Fibroblast of lung (primary cell): ENCODE measurements at regions not wholly inside any gene's neighbourhood (a gene's known extent, or its start where the extent isn't known, plus 50 kb on each side); places are given as distances from the start of the nearest gene placed in this dataset.
"Not testable (repeated sequence)": the region's sequence is repeated elsewhere in the genome, so short reads cannot be mapped to it uniquely, and the experiment has no call there.

ENCODE experiments used
- DNase-seq, 2 donors: peaks; one replicate each; pipeline versions ENCODE4 v3.0.0 to v3.0.0-alpha.2; 2010; ENCODE audit warnings: low read depth in 2 of 2
- H2AFZ ChIP-seq: 2 replicates; pipeline ENCODE4 v1.5.1; 2012; ENCODE audit warnings: low read length, control low read depth, inconsistent platforms
- H3K27ac ChIP-seq: 2 replicates; pipeline ENCODE4 v1.5.1; 2011; ENCODE audit warnings: low read length, control low read depth; ENCODE audit not compliant: insufficient read depth
- H3K27me3 ChIP-seq: 2 replicates; pipeline ENCODE4 v1.5.1; 2011; ENCODE audit warnings: mild to moderate bottlenecking, low read length; ENCODE audit not compliant: control insufficient read depth, insufficient read depth
- H3K36me3 ChIP-seq: 2 replicates; pipeline ENCODE4 v1.5.1; 2011; ENCODE audit warnings: low read length; ENCODE audit not compliant: control insufficient read depth, insufficient read depth
- H3K4me1 ChIP-seq: 2 replicates; pipeline ENCODE4 v1.5.1; 2011; ENCODE audit warnings: low read length; ENCODE audit not compliant: control insufficient read depth, insufficient read depth; ENCODE audit errors: extremely low read depth
- H3K4me2 ChIP-seq: 2 replicates; pipeline ENCODE4 v1.5.1; 2011; ENCODE audit warnings: low read length, control low read depth; ENCODE audit not compliant: insufficient read depth; ENCODE audit errors: extremely low read depth
- H3K4me3 ChIP-seq, 4 experiments: fragments of 200-600 bp in 1 of 4; sonication (generic) in 1 of 4; replicated peaks in 1 of 4; 2 replicates each; pipeline ENCODE4 v1.5.1; 2011 to 2016; ENCODE audit warnings: low read length in 4 of 4, low read depth in 3 of 4, mild to moderate bottlenecking in 3 of 4, control low read depth in 2 of 4, inconsistent platforms in 1 of 4, mixed read lengths in 1 of 4; ENCODE audit not compliant: insufficient read depth in 1 of 4; ENCODE audit errors: control extremely low read depth in 1 of 4
- H3K79me2 ChIP-seq: 2 replicates; pipeline ENCODE4 v1.5.1; 2012; ENCODE audit warnings: mild to moderate bottlenecking, low read length, inconsistent platforms; ENCODE audit not compliant: control insufficient read depth, insufficient read depth
- H3K9ac ChIP-seq: 2 replicates; pipeline ENCODE4 v1.5.1; 2011; ENCODE audit warnings: mild to moderate bottlenecking, low read length, control low read depth; ENCODE audit not compliant: insufficient read depth
- H3K9me3 ChIP-seq: 2 replicates; pipeline ENCODE4 v1.5.1; 2012; ENCODE audit warnings: low read depth, low read length; ENCODE audit not compliant: control insufficient read depth, insufficient read depth
- H4K20me1 ChIP-seq: 2 replicates; pipeline ENCODE4 v1.5.1; 2011; ENCODE audit warnings: low read length; ENCODE audit not compliant: control insufficient read depth, insufficient read depth; ENCODE audit errors: extremely low read depth
- EZH2 ChIP-seq: IDR thresholded peaks from 2 replicates; pipeline ENCODE4 v1.5.1; 2012; ENCODE audit warnings: low read length, control low read depth, mild to moderate bottlenecking; ENCODE audit errors: missing control alignments
- TF ChIP-seq, protein P1 (sequence below), 2 donors: IDR thresholded peaks in 1 of 2; conservative IDR thresholded peaks in 1 of 2; 1 replicate in 1 of 2; 2 replicates in 1 of 2; pipeline ENCODE4 v1.5.1; 2011 to 2012; ENCODE audit warnings: low read length in 2 of 2, control low read depth in 1 of 2, inconsistent platforms in 1 of 2, low read depth in 1 of 2, mild to moderate bottlenecking in 1 of 2

DNA sequence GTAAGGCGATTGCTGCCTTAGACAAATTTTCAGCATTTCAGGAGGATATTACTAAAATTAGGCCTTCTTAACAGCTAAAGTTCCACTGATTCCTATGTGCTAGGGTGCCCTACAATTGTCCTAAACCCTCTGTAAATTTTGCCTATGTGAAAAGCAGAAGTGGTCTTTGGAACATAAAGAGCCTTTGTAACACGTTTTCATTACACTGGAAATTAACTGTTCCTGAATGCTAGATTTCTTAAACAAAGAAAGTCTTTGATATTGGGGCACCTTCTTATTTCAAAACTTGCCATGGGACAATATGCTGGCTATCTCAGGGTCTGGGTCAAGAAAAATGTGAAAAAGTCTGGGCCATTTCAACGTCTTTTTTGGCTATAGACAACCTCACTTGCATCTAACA is 60.4 kb upstream of the MOCS2 start:
- H3K9me3 ChIP-seq = no peaks in the 10 kb centered on the region
- H3K4me1 ChIP-seq = peaks cover 10% of the 10 kb centered on the region
- H3K79me2 ChIP-seq = no peaks in the 10 kb centered on the region
- no peaks in the 10 kb centered on the region for H3K27me3 ChIP-seq
- TF ChIP-seq EZH2 = no peak
- TF ChIP-seq, protein P1, sequence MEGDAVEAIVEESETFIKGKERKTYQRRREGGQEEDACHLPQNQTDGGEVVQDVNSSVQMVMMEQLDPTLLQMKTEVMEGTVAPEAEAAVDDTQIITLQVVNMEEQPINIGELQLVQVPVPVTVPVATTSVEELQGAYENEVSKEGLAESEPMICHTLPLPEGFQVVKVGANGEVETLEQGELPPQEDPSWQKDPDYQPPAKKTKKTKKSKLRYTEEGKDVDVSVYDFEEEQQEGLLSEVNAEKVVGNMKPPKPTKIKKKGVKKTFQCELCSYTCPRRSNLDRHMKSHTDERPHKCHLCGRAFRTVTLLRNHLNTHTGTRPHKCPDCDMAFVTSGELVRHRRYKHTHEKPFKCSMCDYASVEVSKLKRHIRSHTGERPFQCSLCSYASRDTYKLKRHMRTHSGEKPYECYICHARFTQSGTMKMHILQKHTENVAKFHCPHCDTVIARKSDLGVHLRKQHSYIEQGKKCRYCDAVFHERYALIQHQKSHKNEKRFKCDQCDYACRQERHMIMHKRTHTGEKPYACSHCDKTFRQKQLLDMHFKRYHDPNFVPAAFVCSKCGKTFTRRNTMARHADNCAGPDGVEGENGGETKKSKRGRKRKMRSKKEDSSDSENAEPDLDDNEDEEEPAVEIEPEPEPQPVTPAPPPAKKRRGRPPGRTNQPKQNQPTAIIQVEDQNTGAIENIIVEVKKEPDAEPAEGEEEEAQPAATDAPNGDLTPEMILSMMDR (conservative IDR thresholded peaks at IDR 0.05 in 1 of 2, IDR thresholded peaks at IDR 0.05 in 1 of 2; ENCODE audit: low read depth in 1 of 2, low read length in 2 of 2) = no peak
- no peak overlapping the region for H3K27ac ChIP-seq
- DNase-seq = no peak
- H3K36me3 ChIP-seq = no peaks in the 10 kb centered on the region
- no peaks in the 10 kb centered on the region for H4K20me1 ChIP-seq
- no peak overlapping the region for H3K4me2 ChIP-seq
- no peak overlapping the region for H3K9ac ChIP-seq
- no peak overlapping the region for H2AFZ ChIP-seq
- H3K4me3 ChIP-seq = no peak overlapping the region

DNA sequence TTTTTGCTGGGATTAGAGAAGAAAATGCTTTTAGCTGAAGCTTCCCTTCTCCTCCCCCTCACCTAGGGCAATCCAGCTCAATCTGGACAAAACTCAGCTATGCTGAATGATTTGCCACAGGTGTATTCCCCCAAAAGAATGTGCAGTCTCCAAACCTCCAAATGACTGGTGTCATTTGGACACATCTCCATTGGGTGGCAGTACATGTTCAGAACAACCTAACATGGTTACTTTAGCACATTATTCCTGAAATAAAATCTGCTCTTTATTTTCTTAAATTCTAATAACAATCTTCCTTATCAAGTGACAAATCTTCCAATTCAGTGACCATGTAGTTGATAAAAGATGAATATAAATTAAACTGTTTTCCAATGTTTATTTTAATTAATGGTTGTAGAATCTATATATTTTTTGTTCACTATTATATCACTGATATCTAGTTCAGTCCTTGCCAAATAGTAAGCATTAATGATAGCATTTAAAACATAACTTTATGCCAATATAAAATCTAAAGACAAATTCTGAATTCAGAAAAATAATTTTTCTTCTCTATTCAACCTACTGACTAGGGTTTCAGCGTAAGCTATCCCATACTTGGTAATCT is 61.3 kb upstream of the MOCS2 start:
- Histone ChIP-seq H3K36me3 (no peaks in the 10 kb centered on the region), H2AFZ (no peak overlapping the region), H3K79me2 (no peaks in the 10 kb centered on the region), H3K9me3 (no peaks in the 10 kb centered on the region), H4K20me1 (no peaks in the 10 kb centered on the region), H3K4me3 (no peak overlapping the region), H3K27ac (no peak overlapping the region), H3K9ac (no peak overlapping the region), H3K4me1 (peaks cover 10% of the 10 kb centered on the region), H3K4me2 (peak overlapping the region; percentile 23), H3K27me3 (no peaks in the 10 kb centered on the region)
- no peak for TF ChIP-seq EZH2
- TF ChIP-seq, protein P1 (conservative IDR thresholded peaks at IDR 0.05 in 1 of 2, IDR thresholded peaks at IDR 0.05 in 1 of 2; ENCODE audit: low read depth in 1 of 2, low read length in 2 of 2) = peak; percentile 66 to 69
- peak; percentile 37 to 63 for DNase-seq

DNA sequence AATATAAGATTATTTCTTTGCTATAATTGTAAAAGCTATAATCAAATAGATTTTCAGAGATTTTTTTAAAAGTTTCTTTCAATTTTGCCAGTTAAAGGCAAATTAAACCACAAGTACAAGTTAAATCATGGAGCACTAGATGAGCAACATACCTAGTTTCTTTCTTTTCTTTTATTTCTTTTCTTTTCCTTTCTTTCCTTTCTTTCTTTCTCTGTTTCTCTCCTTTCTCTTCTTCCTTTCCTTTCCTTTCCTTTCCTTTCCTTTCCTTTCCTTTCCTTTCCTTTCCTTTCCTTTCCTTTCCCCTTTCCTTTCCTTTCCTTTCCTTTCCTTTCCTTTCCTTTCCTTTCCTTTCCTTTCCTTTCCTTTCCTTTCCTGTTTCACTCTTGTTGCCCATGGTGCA is 62.5 kb upstream of the MOCS2 start:
- not testable (repeated sequence) for H3K4me3 ChIP-seq, H3K9ac ChIP-seq, H3K4me1 ChIP-seq, H3K79me2 ChIP-seq, H2AFZ ChIP-seq, H3K9me3 ChIP-seq, H4K20me1 ChIP-seq, H3K4me2 ChIP-seq, H3K36me3 ChIP-seq, H3K27me3 ChIP-seq, H3K27ac ChIP-seq, DNase-seq
